Activated naive CD4-positive, alpha-beta T cell treated with anti-CD3 and anti-CD28 coated beads, Interleukin-2, amount 10 ng/mL, durations not matched to agents 7 days and 5 days (primary cell): ENCODE measurements at regions not wholly inside any gene's neighbourhood (a gene's known extent, or its start where the extent isn't known, plus 50 kb on each side); places are given as distances from the start of the nearest gene placed in this dataset.

Experiments used
- CTCF ChIA-PET: fragments of 350-600 bp; sonication (Branson Sonifier 250); formaldehyde crosslinking; loops from one replicate; lab custom pipeline; 2021; ENCODE audit warnings: antibody characterized with exemption; lab: Charles Lee
- DNase-seq: peaks from one replicate; pipeline ENCODE4 v3.0.0-alpha.2; 2020
- H3K27ac Mint-ChIP-seq: one replicate; pipeline ENCODE4 v1.8.0; 2021; ENCODE audit warnings: mild to moderate bottlenecking, moderate library complexity, mixed read lengths
- H3K27me3 Mint-ChIP-seq: one replicate; pipeline ENCODE4 v1.8.0; 2021; ENCODE audit warnings: mild to moderate bottlenecking, mixed read lengths
- H3K36me3 Mint-ChIP-seq: one replicate; pipeline ENCODE4 v1.8.0; 2021; ENCODE audit warnings: mixed read lengths
- H3K4me1 Mint-ChIP-seq: one replicate; pipeline ENCODE4 v1.8.0; 2021; ENCODE audit warnings: mixed read lengths
- H3K4me3 Mint-ChIP-seq: one replicate; pipeline ENCODE4 v1.8.0; 2021; ENCODE audit warnings: mild to moderate bottlenecking, moderate library complexity, mixed read lengths
- H3K9me3 Mint-ChIP-seq: one replicate; pipeline ENCODE4 v1.8.0; 2021; ENCODE audit warnings: mixed read lengths

GRCh38 chr2:192473331-192473730 lies 278.6 kb upstream of the TMEFF2 start:
- DNase-seq: no peak
- Mint-ChIP-seq H3K9me3 (peaks cover 4% of the 10 kb centered on the region), H3K4me3 (no peak overlapping the region), H3K4me1 (no peaks in the 10 kb centered on the region), H3K27ac (no peak overlapping the region), H3K27me3 (no peaks in the 10 kb centered on the region), H3K36me3 (no peaks in the 10 kb centered on the region)
- CTCF ChIA-PET: no interaction called here

- Mint-ChIP-seq H3K27ac (no peak overlapping the region), H3K4me1 (no peaks in the 10 kb centered on the region), H3K36me3 (no peaks in the 10 kb centered on the region), H3K27me3 (no peaks in the 10 kb centered on the region), H3K4me3 (no peak overlapping the region), H3K9me3 (peaks cover 4% of the 10 kb centered on the region)
- CTCF ChIA-PET: no interaction called here
- DNase-seq: no peak
These were observed 277.2 kb upstream of the TMEFF2 start for GRCh38 chr2:192471982-192472381.

- H3K27ac Mint-ChIP-seq: no peak overlapping the region
- no peaks in the 10 kb centered on the region for H3K4me1 Mint-ChIP-seq
- no peak for DNase-seq
- no peaks in the 10 kb centered on the region for H3K27me3 Mint-ChIP-seq
- H3K9me3 Mint-ChIP-seq: peaks cover 4% of the 10 kb centered on the region
- no peak overlapping the region for H3K4me3 Mint-ChIP-seq
- CTCF ChIA-PET: no interaction called here
- H3K36me3 Mint-ChIP-seq: no peaks in the 10 kb centered on the region
These were observed 274.9 kb upstream of the TMEFF2 start for GRCh38 chr2:192469612-192470011.

GRCh38 chr2:192467953-192468660 lies 273.4 kb upstream of the TMEFF2 start:
- H3K27me3 Mint-ChIP-seq: no peaks in the 10 kb centered on the region
- no peak for DNase-seq
- H3K9me3 Mint-ChIP-seq: peaks cover 4% of the 10 kb centered on the region
- no peak overlapping the region for H3K27ac Mint-ChIP-seq
- no peaks in the 10 kb centered on the region for H3K4me1 Mint-ChIP-seq
- CTCF ChIA-PET: no interaction called here
- no peak overlapping the region for H3K4me3 Mint-ChIP-seq
- H3K36me3 Mint-ChIP-seq: no peaks in the 10 kb centered on the region

GRCh38 chr2:192465141-192465540 lies 270.4 kb upstream of the TMEFF2 start:
- no peak for DNase-seq
- Mint-ChIP-seq H3K27ac (no peak overlapping the region), H3K36me3 (no peaks in the 10 kb centered on the region), H3K27me3 (no peaks in the 10 kb centered on the region), H3K4me1 (no peaks in the 10 kb centered on the region), H3K4me3 (no peak overlapping the region), H3K9me3 (no peaks in the 10 kb centered on the region)
- CTCF ChIA-PET: no interaction called here

GRCh38 chr2:192459422-192459821 lies 264.7 kb upstream of the TMEFF2 start:
- DNase-seq: no peak
- H3K27me3 Mint-ChIP-seq: no peaks in the 10 kb centered on the region
- no peaks in the 10 kb centered on the region for H3K9me3 Mint-ChIP-seq
- no peak overlapping the region for H3K27ac Mint-ChIP-seq
- CTCF ChIA-PET: no interaction called here
- no peaks in the 10 kb centered on the region for H3K36me3 Mint-ChIP-seq
- no peaks in the 10 kb centered on the region for H3K4me1 Mint-ChIP-seq
- no peak overlapping the region for H3K4me3 Mint-ChIP-seq

GRCh38 chr2:192448881-192449280 lies 254.1 kb upstream of the TMEFF2 start:
- Mint-ChIP-seq H3K27ac (no peak overlapping the region), H3K9me3 (peaks cover 3% of the 10 kb centered on the region), H3K4me3 (no peak overlapping the region), H3K4me1 (no peaks in the 10 kb centered on the region), H3K27me3 (no peaks in the 10 kb centered on the region), H3K36me3 (no peaks in the 10 kb centered on the region)
- CTCF ChIA-PET: no interaction called here
- DNase-seq: no peak

- no peaks in the 10 kb centered on the region for H3K9me3 Mint-ChIP-seq
- CTCF ChIA-PET: no interaction called here
- no peaks in the 10 kb centered on the region for H3K27me3 Mint-ChIP-seq
- H3K4me1 Mint-ChIP-seq: no peaks in the 10 kb centered on the region
- no peak overlapping the region for H3K4me3 Mint-ChIP-seq
- no peaks in the 10 kb centered on the region for H3K36me3 Mint-ChIP-seq
- no peak overlapping the region for H3K27ac Mint-ChIP-seq
- DNase-seq: no peak
These were observed 249.6 kb upstream of the TMEFF2 start for GRCh38 chr2:192444286-192444838.

- CTCF ChIA-PET: no interaction called here
- Mint-ChIP-seq H3K9me3 (no peaks in the 10 kb centered on the region), H3K4me1 (no peaks in the 10 kb centered on the region), H3K4me3 (no peak overlapping the region), H3K27ac (no peak overlapping the region), H3K27me3 (no peaks in the 10 kb centered on the region), H3K36me3 (no peaks in the 10 kb centered on the region)
- no peak for DNase-seq
These were observed 249.1 kb upstream of the TMEFF2 start for GRCh38 chr2:192443831-192444230.

GRCh38 chr2:192438239-192438638 lies 243.5 kb upstream of the TMEFF2 start:
- no peak overlapping the region for H3K27ac Mint-ChIP-seq
- no peaks in the 10 kb centered on the region for H3K9me3 Mint-ChIP-seq
- CTCF ChIA-PET: no interaction called here
- no peak overlapping the region for H3K4me3 Mint-ChIP-seq
- no peaks in the 10 kb centered on the region for H3K36me3 Mint-ChIP-seq
- no peaks in the 10 kb centered on the region for H3K4me1 Mint-ChIP-seq
- H3K27me3 Mint-ChIP-seq: no peaks in the 10 kb centered on the region
- DNase-seq: no peak

GRCh38 chr2:192437653-192438052 lies 242.9 kb upstream of the TMEFF2 start:
- no peaks in the 10 kb centered on the region for H3K9me3 Mint-ChIP-seq
- no peak for DNase-seq
- H3K36me3 Mint-ChIP-seq: no peaks in the 10 kb centered on the region
- H3K27me3 Mint-ChIP-seq: no peaks in the 10 kb centered on the region
- CTCF ChIA-PET: no interaction called here
- H3K4me3 Mint-ChIP-seq: no peak overlapping the region
- H3K27ac Mint-ChIP-seq: no peak overlapping the region
- no peaks in the 10 kb centered on the region for H3K4me1 Mint-ChIP-seq

- H3K27me3 Mint-ChIP-seq: no peaks in the 10 kb centered on the region
- DNase-seq: no peak
- H3K9me3 Mint-ChIP-seq: no peaks in the 10 kb centered on the region
- CTCF ChIA-PET: no interaction called here
- no peaks in the 10 kb centered on the region for H3K4me1 Mint-ChIP-seq
- H3K4me3 Mint-ChIP-seq: no peak overlapping the region
- H3K27ac Mint-ChIP-seq: no peak overlapping the region
- no peaks in the 10 kb centered on the region for H3K36me3 Mint-ChIP-seq
These were observed 229.5 kb upstream of the TMEFF2 start for GRCh38 chr2:192424243-192424642.

GRCh38 chr2:192419786-192420185 lies 225.1 kb upstream of the TMEFF2 start:
- Mint-ChIP-seq H3K9me3 (no peaks in the 10 kb centered on the region), H3K36me3 (no peaks in the 10 kb centered on the region)
- CTCF ChIA-PET: no interaction called here

GRCh38 chr2:192416060-192416459 lies 221.3 kb upstream of the TMEFF2 start:
- Mint-ChIP-seq H3K4me1 (no peaks in the 10 kb centered on the region), H3K9me3 (no peaks in the 10 kb centered on the region), H3K27me3 (no peaks in the 10 kb centered on the region), H3K27ac (no peak overlapping the region), H3K4me3 (no peak overlapping the region), H3K36me3 (no peaks in the 10 kb centered on the region)
- no peak for DNase-seq
- CTCF ChIA-PET: no interaction called here

More at GRCh38 chr2:192419786-192420185, 225.1 kb upstream of the TMEFF2 start:
- Mint-ChIP-seq H3K27ac (no peak overlapping the region), H3K4me3 (no peak overlapping the region), H3K4me1 (no peaks in the 10 kb centered on the region), H3K27me3 (no peaks in the 10 kb centered on the region)
- no peak for DNase-seq

- Mint-ChIP-seq H3K36me3 (no peaks in the 10 kb centered on the region), H3K4me3 (no peak overlapping the region), H3K9me3 (no peaks in the 10 kb centered on the region), H3K27me3 (no peaks in the 10 kb centered on the region), H3K27ac (no peak overlapping the region), H3K4me1 (no peaks in the 10 kb centered on the region)
- CTCF ChIA-PET: no interaction called here
- DNase-seq: no peak
These were observed 220.1 kb upstream of the TMEFF2 start for GRCh38 chr2:192414794-192415193.
